Loucy (cell line): ENCODE measurements at regions not wholly inside any gene's neighbourhood (a gene's known extent, or its start where the extent isn't known, plus 50 kb on each side); places are given as distances from the start of the nearest gene placed in this dataset.

Experiments used
- H2AFZ ChIP-seq: fragments of 200-600 bp; sonication (generic); 2 replicates; pipeline ENCODE4 v1.6.0; 2016; ENCODE audit warnings: antibody characterized with exemption, mild to moderate bottlenecking, low read length, moderate library complexity
- H3F3A ChIP-seq: fragments of 200-600 bp; 2 replicates; pipeline ENCODE4 v1.6.0; 2016; ENCODE audit warnings: antibody characterized with exemption, low read depth, mild to moderate bottlenecking
- H3K27me3 ChIP-seq: fragments of 200-600 bp; sonication (generic); 2 replicates; pipeline ENCODE4 v1.6.1; 2014; ENCODE audit warnings: low read length, mild to moderate bottlenecking; ENCODE audit not compliant: insufficient read depth, poor library complexity, severe bottlenecking
- H3K36me3 ChIP-seq: fragments of 200-600 bp; sonication (generic); 2 replicates; pipeline ENCODE4 v1.6.1; 2016; ENCODE audit warnings: low read length; ENCODE audit not compliant: insufficient read depth
- H3K4me1 ChIP-seq: fragments of 200-600 bp; sonication (generic); 2 replicates; pipeline ENCODE4 v1.5.1; 2014; ENCODE audit warnings: low read length, mild to moderate bottlenecking; ENCODE audit not compliant: insufficient read depth, poor library complexity, severe bottlenecking
- H3K4me2 ChIP-seq: fragments of 200-600 bp; sonication (generic); 2 replicates; pipeline ENCODE4 v1.6.0; 2014; ENCODE audit warnings: antibody characterized with exemption, low read length, low read depth, mild to moderate bottlenecking; ENCODE audit not compliant: poor library complexity, severe bottlenecking
- H3K4me3 ChIP-seq: fragments of 200-600 bp; sonication (generic); 2 replicates; pipeline ENCODE4 v1.5.1; 2014; ENCODE audit warnings: low read length, mild to moderate bottlenecking, mixed read lengths; ENCODE audit not compliant: poor library complexity, severe bottlenecking
- H3K79me2 ChIP-seq: fragments of 200-600 bp; sonication (generic); 2 replicates; pipeline ENCODE4 v1.6.1; 2014; ENCODE audit warnings: low read length; ENCODE audit not compliant: insufficient read depth
- H3K9ac ChIP-seq: fragments of 200-600 bp; sonication (generic); 2 replicates; pipeline ENCODE4 v1.6.0; 2014; ENCODE audit warnings: mild to moderate bottlenecking, low read depth, low read length, moderate library complexity; ENCODE audit not compliant: poor library complexity, severe bottlenecking
- H3K9me2 ChIP-seq: fragments of 200-600 bp; sonication (generic); replicated peaks from 2 replicates; pipeline ENCODE4 v1.6.1; 2016; ENCODE audit warnings: low read depth, low read length, mixed read lengths
- H3K9me3 ChIP-seq: fragments of 200-600 bp; sonication (generic); 2 replicates; pipeline ENCODE4 v1.6.1; 2014; ENCODE audit warnings: mild to moderate bottlenecking, antibody characterized with exemption, low read length, low read depth; ENCODE audit not compliant: insufficient read depth
- H4K20me1 ChIP-seq: fragments of 200-600 bp; sonication (generic); 2 replicates; pipeline ENCODE4 v1.6.0; 2014; ENCODE audit warnings: antibody characterized with exemption, low read length, mild to moderate bottlenecking; ENCODE audit not compliant: insufficient read depth, poor library complexity, severe bottlenecking
- CTCF ChIP-seq: fragments of 200-600 bp; sonication (generic); conservative IDR thresholded peaks from 2 replicates; pipeline ENCODE4 v1.5.1; 2014; ENCODE audit warnings: mild to moderate bottlenecking, antibody characterized with exemption, low read length
- EZH2phosphoT487 ChIP-seq: fragments of 200-600 bp; IDR thresholded peaks from 2 replicates; pipeline ENCODE4 v1.6.1; 2018; ENCODE audit warnings: antibody characterized with exemption, mild to moderate bottlenecking, moderate library complexity, borderline replicate concordance

GRCh38 chr4:130738233-130738632, 1642.3 kb downstream of the C4orf33 start:
- H3K27me3 ChIP-seq, result no peaks in the 10 kb centered on the region
- no peak overlapping the region for H3K4me2 ChIP-seq
- no peaks in the 10 kb centered on the region for H3K79me2 ChIP-seq
- H3K9me2 ChIP-seq, result no peaks in the 10 kb centered on the region
- H3F3A ChIP-seq, result no peaks in the 10 kb centered on the region
- TF ChIP-seq CTCF (no peak), EZH2phosphoT487 (no peak)
- H3K4me3 ChIP-seq, result no peak overlapping the region
- H4K20me1 ChIP-seq, result no peaks in the 10 kb centered on the region
- no peak overlapping the region for H3K9ac ChIP-seq
- no peak overlapping the region for H2AFZ ChIP-seq
- H3K9me3 ChIP-seq, result peaks cover 19% of the 10 kb centered on the region; the same call in 1 of the 2 replicates
- H3K36me3 ChIP-seq, result no peaks in the 10 kb centered on the region
- no peaks in the 10 kb centered on the region for H3K4me1 ChIP-seq

DNA sequence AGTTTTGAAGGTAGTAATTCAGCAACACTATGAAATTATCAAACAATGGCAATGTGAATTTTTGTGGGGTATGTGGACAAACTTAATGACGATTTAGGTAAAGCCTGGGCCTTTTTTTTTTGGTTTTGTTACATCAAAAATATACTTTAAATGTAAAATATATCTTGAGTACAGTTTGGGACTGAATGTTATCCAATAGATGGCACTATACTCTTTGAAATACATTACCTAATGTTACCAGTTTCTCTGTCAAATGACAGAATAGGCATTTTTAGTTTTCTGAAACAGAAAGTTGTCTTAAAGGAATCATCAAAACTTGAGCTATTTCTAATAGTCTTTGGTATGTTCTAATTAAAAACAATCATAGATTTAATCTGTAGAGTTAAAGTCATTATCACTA, 1651.9 kb downstream of the C4orf33 start:
- Histone ChIP-seq H3K9ac (no peak overlapping the region), H2AFZ (no peak overlapping the region), H3F3A (no peaks in the 10 kb centered on the region), H3K4me2 (no peak overlapping the region), H3K4me3 (no peak overlapping the region), H3K36me3 (no peaks in the 10 kb centered on the region), H3K9me2 (no peaks in the 10 kb centered on the region), H3K4me1 (no peaks in the 10 kb centered on the region), H3K9me3 (no peaks in the 10 kb centered on the region), H4K20me1 (no peaks in the 10 kb centered on the region), H3K27me3 (no peaks in the 10 kb centered on the region), H3K79me2 (no peaks in the 10 kb centered on the region)
- TF ChIP-seq EZH2phosphoT487 (no peak), CTCF (peak; percentile 61)

DNA sequence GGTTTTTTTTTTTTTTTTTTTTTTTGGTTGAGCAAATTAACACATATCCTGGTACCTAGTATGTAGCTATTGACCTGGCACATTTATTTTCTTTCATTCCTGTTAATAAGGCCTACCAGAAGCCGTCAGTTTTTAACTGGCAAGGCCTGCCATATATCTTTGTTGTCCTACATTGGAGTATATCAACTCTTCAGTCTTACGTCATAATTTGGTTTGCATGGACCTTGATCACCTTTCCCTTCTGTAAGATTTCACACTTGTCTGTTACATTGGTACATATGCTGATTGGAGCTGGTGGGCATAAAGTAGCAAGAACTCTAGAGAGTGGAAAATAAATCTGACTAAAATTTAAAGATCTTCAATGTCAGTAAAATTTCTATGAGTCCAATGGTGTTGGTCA, 1658.0 kb downstream of the C4orf33 start:
- no peaks in the 10 kb centered on the region for H3K79me2 ChIP-seq
- no peaks in the 10 kb centered on the region for H3F3A ChIP-seq
- no peaks in the 10 kb centered on the region for H4K20me1 ChIP-seq
- no peaks in the 10 kb centered on the region for H3K4me1 ChIP-seq
- no peak overlapping the region for H3K4me2 ChIP-seq
- H2AFZ ChIP-seq, result no peak overlapping the region
- H3K9me3 ChIP-seq, result no peaks in the 10 kb centered on the region
- H3K36me3 ChIP-seq, result no peaks in the 10 kb centered on the region
- H3K9me2 ChIP-seq, result no peaks in the 10 kb centered on the region
- no peak overlapping the region for H3K9ac ChIP-seq
- no peak overlapping the region for H3K4me3 ChIP-seq
- TF ChIP-seq EZH2phosphoT487 (no peak), CTCF (no peak)
- H3K27me3 ChIP-seq, result no peaks in the 10 kb centered on the region
